ENCODE measurements at regions not wholly inside any gene's neighbourhood (a gene's known extent, or its start where the extent isn't known, plus 50 kb on each side); places are given as distances from the start of the nearest gene placed in this dataset.

DNA sequence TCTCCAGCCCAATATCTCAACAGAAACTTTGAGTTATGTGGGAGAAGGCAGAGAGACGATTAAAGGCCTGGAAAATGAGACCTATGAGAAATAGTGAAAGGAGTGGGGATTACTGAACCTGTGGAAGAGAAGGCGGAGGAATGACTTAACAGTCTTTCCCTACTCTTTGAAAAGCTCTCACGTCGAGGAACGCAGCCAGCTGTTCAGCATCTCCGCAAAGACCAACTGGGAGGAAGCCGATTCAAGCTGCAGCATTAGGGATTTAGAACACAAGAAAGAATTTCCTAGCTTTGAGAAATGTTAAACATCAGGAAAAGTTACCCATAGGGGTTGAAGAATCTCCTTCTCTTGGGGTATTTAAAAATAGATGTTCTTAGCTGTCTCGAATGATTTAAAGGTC lies 233.2 kb upstream of the PARD3B start:
- H3K4me3 ChIP-seq (ENCODE audit: low read length), result no peak overlapping the region
- H3K9me2 ChIP-seq (replicated peaks; ENCODE audit: control insufficient read depth, low read length), result no peaks in the 10 kb centered on the region
- H4K20me1 ChIP-seq (ENCODE audit: control insufficient read depth, insufficient read depth, low read depth, low read length), result no peaks in the 10 kb centered on the region
- H3K27me3 ChIP-seq (ENCODE audit: control insufficient read depth, low read length), result no peaks in the 10 kb centered on the region
- H3K4me2 ChIP-seq (ENCODE audit: low read length), result no peak overlapping the region
- H3K4me1 ChIP-seq (ENCODE audit: control insufficient read depth, low read length), result no peaks in the 10 kb centered on the region
- H3K27ac ChIP-seq (ENCODE audit: low read depth, low read length), result no peak overlapping the region
- no peak for TF ChIP-seq EZH2phosphoT487 (IDR thresholded peaks at IDR 0.05; ENCODE audit: borderline replicate concordance, low read length)
- TF ChIP-seq, protein P1, sequence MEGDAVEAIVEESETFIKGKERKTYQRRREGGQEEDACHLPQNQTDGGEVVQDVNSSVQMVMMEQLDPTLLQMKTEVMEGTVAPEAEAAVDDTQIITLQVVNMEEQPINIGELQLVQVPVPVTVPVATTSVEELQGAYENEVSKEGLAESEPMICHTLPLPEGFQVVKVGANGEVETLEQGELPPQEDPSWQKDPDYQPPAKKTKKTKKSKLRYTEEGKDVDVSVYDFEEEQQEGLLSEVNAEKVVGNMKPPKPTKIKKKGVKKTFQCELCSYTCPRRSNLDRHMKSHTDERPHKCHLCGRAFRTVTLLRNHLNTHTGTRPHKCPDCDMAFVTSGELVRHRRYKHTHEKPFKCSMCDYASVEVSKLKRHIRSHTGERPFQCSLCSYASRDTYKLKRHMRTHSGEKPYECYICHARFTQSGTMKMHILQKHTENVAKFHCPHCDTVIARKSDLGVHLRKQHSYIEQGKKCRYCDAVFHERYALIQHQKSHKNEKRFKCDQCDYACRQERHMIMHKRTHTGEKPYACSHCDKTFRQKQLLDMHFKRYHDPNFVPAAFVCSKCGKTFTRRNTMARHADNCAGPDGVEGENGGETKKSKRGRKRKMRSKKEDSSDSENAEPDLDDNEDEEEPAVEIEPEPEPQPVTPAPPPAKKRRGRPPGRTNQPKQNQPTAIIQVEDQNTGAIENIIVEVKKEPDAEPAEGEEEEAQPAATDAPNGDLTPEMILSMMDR (IDR thresholded peaks at IDR 0.05; ENCODE audit: low read depth, low read length, poor library complexity, severe bottlenecking), result no peak
- H3F3A ChIP-seq (ENCODE audit: control insufficient read depth, insufficient read depth), result no peaks in the 10 kb centered on the region
- no peaks in the 10 kb centered on the region for H3K9me3 ChIP-seq (ENCODE audit: control insufficient read depth, insufficient read depth, low read length)
- no peaks in the 10 kb centered on the region for H3K79me2 ChIP-seq (ENCODE audit: control insufficient read depth, low read length)
- no peaks in the 10 kb centered on the region for H3K36me3 ChIP-seq (ENCODE audit: control insufficient read depth, low read length)

DNA sequence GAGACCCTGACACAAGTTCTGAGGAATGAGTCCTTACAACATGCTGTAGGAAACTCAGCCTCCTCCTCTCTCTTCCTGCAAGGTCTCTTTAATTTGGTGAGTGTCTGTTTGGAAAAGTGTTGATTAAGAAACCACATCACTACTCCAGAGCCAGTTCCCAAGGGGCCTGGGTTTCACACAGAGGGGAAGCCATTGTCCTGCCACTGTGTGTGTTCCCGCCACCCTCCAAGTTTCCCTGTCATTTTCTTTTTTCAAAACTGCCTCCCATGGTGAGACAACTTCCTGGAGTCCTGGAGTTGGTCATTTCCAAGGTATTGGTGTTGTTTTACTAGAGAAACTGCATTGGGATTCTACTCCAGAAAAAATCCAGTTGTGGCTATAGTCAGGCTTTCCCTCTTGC lies 232.0 kb upstream of the PARD3B start:
- no peak overlapping the region for H3K4me2 ChIP-seq (ENCODE audit: low read length)
- no peaks in the 10 kb centered on the region for H3F3A ChIP-seq (ENCODE audit: control insufficient read depth, insufficient read depth)

DNA sequence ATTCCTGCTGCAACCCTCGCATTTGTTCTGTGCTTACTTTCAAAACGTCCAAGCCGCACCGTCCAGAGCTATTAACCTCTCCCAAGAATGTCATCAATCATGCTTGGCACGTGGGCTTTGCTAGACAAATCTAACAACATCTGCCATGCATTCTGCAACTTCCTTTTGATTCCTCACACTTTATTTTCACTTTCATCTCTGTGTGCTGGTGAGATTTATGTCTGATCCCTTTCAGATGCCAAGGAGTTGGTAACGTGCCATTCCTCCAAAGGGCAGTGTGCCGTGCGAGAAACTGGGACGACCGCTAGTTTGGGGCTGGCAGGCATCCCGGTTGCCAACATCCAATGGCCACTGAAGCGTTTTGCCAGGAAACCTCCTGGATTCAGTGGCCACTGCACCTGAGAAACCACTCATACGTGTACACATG lies 230.0 kb upstream of the PARD3B start:
- Histone ChIP-seq H3K4me2 (ENCODE audit: low read length) (no peak overlapping the region), H3K79me2 (ENCODE audit: control insufficient read depth, low read length) (no peaks in the 10 kb centered on the region), H3K36me3 (ENCODE audit: control insufficient read depth, low read length) (no peaks in the 10 kb centered on the region), H4K20me1 (ENCODE audit: control insufficient read depth, insufficient read depth, low read depth, low read length) (no peaks in the 10 kb centered on the region), H3K4me1 (ENCODE audit: control insufficient read depth, low read length) (no peaks in the 10 kb centered on the region), H3K9me2 (replicated peaks; ENCODE audit: control insufficient read depth, low read length) (no peaks in the 10 kb centered on the region), H3K9me3 (ENCODE audit: control insufficient read depth, insufficient read depth, low read length) (no peaks in the 10 kb centered on the region), H3F3A (ENCODE audit: control insufficient read depth, insufficient read depth) (no peaks in the 10 kb centered on the region), H3K4me3 (ENCODE audit: low read length) (no peak overlapping the region), H3K27me3 (ENCODE audit: control insufficient read depth, low read length) (no peaks in the 10 kb centered on the region), H3K27ac (ENCODE audit: low read depth, low read length) (no peak overlapping the region)
- TF ChIP-seq, protein P1 (IDR thresholded peaks at IDR 0.05; ENCODE audit: low read depth, low read length, poor library complexity, severe bottlenecking), result no peak
- no peak for TF ChIP-seq EZH2phosphoT487 (IDR thresholded peaks at IDR 0.05; ENCODE audit: borderline replicate concordance, low read length)

More for the DNA sequence above, 232.0 kb upstream of the PARD3B start:
- no peaks in the 10 kb centered on the region for H4K20me1 ChIP-seq (ENCODE audit: control insufficient read depth, insufficient read depth, low read depth, low read length)
- H3K9me3 ChIP-seq (ENCODE audit: control insufficient read depth, insufficient read depth, low read length), result no peaks in the 10 kb centered on the region
- H3K4me3 ChIP-seq (ENCODE audit: low read length), result no peak overlapping the region
- H3K4me1 ChIP-seq (ENCODE audit: control insufficient read depth, low read length), result no peaks in the 10 kb centered on the region
- no peak for TF ChIP-seq EZH2phosphoT487 (IDR thresholded peaks at IDR 0.05; ENCODE audit: borderline replicate concordance, low read length)
- TF ChIP-seq, protein P1 (IDR thresholded peaks at IDR 0.05; ENCODE audit: low read depth, low read length, poor library complexity, severe bottlenecking), result no peak
- H3K9me2 ChIP-seq (replicated peaks; ENCODE audit: control insufficient read depth, low read length), result no peaks in the 10 kb centered on the region
- H3K27me3 ChIP-seq (ENCODE audit: control insufficient read depth, low read length), result no peaks in the 10 kb centered on the region
- H3K36me3 ChIP-seq (ENCODE audit: control insufficient read depth, low read length), result no peaks in the 10 kb centered on the region
- H3K79me2 ChIP-seq (ENCODE audit: control insufficient read depth, low read length), result no peaks in the 10 kb centered on the region
- no peak overlapping the region for H3K27ac ChIP-seq (ENCODE audit: low read depth, low read length)

DNA sequence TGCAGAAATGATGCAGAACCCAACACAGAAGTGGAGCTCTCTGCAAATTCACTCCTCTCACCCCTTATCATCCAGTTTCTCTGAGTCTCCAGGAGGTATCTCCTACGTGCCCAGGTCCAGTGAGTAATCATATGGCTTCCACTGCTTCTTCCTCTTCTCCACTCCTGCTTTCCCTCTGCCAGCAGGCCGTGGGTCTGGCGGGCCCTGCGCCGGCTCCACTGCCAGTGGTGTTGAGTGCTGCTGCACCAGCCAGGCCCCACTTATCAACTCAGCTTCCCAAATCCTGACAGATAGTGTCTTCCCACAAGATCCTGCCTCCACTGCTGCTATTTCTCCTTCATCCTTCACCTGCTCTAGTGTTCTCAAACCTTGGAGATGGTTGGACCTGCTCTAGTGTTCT lies 227.6 kb upstream of the PARD3B start:
- no peaks in the 10 kb centered on the region for H3K9me2 ChIP-seq (replicated peaks; ENCODE audit: control insufficient read depth, low read length)

More for the DNA sequence above, 227.6 kb upstream of the PARD3B start:
- no peak overlapping the region for H3K4me2 ChIP-seq (ENCODE audit: low read length)
- H3K9me3 ChIP-seq (ENCODE audit: control insufficient read depth, insufficient read depth, low read length), result no peaks in the 10 kb centered on the region
- no peaks in the 10 kb centered on the region for H4K20me1 ChIP-seq (ENCODE audit: control insufficient read depth, insufficient read depth, low read depth, low read length)
- no peaks in the 10 kb centered on the region for H3K27me3 ChIP-seq (ENCODE audit: control insufficient read depth, low read length)
- H3K4me1 ChIP-seq (ENCODE audit: control insufficient read depth, low read length), result no peaks in the 10 kb centered on the region
- no peaks in the 10 kb centered on the region for H3K79me2 ChIP-seq (ENCODE audit: control insufficient read depth, low read length)
- no peaks in the 10 kb centered on the region for H3K36me3 ChIP-seq (ENCODE audit: control insufficient read depth, low read length)
- H3K4me3 ChIP-seq (ENCODE audit: low read length), result no peak overlapping the region
- no peaks in the 10 kb centered on the region for H3F3A ChIP-seq (ENCODE audit: control insufficient read depth, insufficient read depth)
- TF ChIP-seq, protein P1 (IDR thresholded peaks at IDR 0.05; ENCODE audit: low read depth, low read length, poor library complexity, severe bottlenecking), result no peak
- no peak for TF ChIP-seq EZH2phosphoT487 (IDR thresholded peaks at IDR 0.05; ENCODE audit: borderline replicate concordance, low read length)
- no peak overlapping the region for H3K27ac ChIP-seq (ENCODE audit: low read depth, low read length)

Measured in DOHH2 (cell line).